GM18517 (cell line): ENCODE measurements at regions not wholly inside any gene's neighbourhood (a gene's known extent, or its start where the extent isn't known, plus 50 kb on each side); places are given as distances from the start of the nearest gene placed in this dataset.
"Not testable (repeated sequence)": the region's sequence is repeated elsewhere in the genome, so short reads cannot be mapped to it uniquely, and the experiment has no call there.

Experiments
- ATAC-seq: cut with Tn5 transposase; IDR thresholded peaks from one replicate; pipeline ENCODE4 v1.9.1; 2021; ENCODE audit warnings: mild to moderate bottlenecking, moderate library complexity; ENCODE audit not compliant: unreplicated experiment

DNA sequence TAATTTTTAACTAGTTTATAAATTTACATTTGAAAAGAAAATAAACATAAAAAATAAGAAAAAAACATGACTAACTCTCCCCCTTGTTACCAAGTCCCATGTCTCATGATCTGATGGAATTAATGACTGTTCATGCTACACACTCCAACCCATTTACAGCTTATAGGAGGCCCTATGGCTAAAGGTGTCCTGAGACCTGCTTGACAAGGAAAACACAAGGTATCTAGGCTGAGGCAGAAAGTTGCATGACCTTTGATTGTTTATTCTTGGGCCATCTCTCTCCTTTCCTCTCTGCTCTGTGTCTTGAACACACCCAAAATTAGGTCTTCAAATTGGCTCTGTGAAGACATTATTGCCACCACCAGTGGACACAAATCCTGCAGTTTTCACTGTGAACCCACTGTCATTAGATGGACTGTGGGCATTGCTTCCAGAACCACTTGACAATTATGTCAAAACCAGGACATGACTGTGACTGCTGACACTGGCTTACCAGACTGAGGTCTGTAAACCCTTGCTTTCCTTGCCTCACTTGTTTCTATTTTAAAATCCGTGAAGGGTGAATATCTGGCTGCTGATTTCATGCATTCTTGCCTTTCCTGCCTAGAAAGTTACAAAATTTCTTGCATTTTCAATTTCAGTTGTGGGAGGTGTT is 386.5 kb upstream of the SPRY2 start:
- no peak for ATAC-seq

GRCh38 chr13:80726868-80727267 is 385.9 kb upstream of the SPRY2 start:
- ATAC-seq = no peak

GRCh38 chr13:80721689-80722088 is 380.8 kb upstream of the SPRY2 start:
- ATAC-seq = no peak

DNA sequence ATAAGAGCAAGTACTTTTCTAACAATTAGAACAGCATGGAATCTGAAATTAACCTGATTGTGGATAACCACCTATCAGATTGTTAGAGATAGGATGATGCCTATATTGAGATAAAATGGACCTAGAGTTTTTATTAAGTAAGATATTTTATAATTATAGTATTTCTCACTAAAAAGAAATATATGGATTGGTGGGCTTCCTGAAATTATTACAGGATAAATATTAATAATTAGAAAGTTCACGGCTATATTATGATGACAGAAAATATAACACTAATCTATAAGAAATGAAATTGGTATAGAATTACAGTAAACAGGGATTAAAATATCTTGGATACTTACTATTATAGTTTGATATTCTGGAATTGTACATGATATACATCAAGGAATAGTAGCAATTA is 378.0 kb upstream of the SPRY2 start:
- ATAC-seq = no peak

DNA sequence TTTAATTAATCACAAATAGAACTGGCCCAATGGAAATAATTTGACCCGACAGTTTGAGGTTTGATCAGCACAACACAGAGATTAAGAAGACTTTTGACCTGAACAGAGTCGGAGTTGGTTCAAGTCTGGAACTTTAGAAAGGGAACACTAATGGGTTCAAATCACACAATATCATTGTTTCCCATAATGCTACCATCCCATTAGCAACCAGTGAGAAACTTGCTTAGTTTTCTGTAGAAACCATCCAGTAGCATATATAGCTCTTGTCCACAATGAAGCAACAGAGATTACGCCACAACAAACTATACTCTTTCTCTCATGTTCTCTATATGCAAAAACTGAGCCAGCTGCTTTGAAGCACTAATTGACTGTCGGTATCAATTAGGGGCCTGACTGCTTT is 376.9 kb upstream of the SPRY2 start:
- ATAC-seq = no peak

DNA sequence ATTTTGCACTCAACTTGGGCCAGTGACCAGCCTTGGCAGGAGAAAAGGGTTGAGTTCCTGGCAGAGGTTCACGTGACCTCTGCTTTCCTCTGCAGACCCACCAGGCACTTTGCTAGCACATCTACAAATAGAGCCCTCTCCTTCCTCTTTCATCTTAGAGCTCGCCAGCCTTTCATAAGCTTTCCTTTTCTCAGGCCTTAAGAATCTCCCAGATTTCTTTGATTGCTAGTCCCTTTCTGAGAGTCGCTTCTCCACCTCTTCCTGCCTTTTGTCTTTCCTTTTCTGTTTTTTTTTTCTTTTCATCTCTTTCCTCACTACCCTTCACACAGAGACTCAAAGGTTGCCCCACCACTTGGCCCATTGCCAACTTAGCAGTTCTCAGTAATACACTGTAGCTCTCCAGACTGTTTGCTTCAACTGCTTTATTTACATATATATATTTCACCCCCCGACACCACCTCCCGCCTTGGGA is 375.7 kb upstream of the SPRY2 start:
- ATAC-seq = no peak

DNA sequence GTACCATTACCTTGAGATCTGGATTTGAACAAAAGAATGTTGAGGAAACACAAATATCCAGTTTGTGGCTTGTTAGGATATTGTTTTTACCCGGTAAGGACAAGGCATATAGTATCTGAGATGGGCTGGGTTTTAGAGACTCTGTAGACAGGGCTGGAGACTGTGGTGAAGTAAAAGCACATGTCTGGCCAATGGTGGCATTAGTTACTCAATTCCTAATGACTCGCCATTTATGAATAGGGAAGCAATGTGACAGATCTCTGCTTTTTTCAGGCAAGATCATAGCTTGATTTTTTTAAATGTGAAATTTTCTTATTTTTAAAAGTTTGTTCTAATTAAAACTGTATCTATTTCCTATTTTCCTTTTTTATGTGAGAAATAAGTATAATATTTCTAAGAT is 371.1 kb upstream of the SPRY2 start:
- ATAC-seq = no peak

DNA sequence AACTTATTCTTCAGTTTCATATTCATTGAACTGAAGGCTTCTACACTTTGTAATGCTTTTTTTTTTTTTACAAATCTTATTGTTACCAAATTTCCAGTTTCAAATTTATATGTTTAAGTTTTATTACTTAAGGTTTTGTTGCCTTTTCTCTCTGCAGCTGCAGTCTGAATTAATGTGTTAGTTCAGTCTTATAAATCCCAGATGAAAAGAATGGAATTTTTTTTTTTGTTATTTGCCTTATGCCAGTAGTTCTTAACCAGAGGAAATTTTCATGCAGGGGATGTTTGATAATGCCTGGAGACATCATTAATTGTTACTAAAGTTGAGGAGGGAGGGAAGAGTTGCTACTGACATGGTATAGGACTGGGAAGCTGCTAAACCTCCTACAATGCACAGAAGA is 367.9 kb upstream of the SPRY2 start:
- no peak for ATAC-seq

DNA sequence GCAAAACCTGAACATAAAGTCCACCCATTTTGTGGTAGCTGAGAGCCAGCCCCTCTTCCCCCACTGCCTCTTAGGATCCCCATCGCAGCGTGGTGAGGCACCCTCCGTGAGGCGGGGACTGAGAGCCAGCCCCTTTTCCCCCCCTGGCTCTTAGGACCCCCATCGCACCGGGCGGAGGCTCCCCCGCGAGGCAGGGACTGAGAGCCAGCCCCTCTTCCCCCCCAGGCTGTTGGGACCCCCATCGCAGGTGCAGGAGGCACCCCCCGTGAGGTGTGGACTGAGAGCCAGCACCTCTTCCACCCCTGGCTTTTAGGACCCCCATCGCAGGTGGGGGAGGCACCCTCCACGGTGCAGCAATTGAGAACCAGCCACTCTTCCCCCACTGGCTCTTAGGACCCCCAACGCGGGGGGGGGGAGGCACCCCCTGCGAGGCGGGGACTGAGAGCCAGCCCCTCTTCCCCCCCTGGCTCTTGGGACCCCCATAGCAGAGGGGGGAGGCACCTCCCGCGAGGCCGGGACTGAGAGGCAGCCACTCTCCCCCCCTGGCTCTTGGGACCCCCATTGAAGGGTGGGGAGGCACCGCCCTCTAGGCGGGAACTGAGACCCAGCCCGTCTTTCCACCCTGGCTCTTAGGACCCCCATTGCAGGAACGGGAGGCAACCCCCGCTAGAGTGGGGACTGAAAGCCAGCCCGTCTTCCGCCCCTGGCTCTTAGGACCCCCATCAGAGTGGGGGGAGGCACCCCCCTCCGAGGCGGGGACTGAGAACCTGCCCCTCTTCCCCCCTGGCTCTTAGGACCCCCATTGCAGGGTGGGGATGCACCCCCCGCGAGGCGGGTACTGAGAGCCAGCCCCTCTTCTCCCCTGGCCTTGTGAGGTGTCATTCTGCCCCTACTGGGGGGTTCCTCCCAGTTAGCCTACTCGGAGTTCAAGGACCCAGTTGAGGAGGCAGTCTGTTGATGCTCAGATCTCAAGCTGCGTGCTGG is 366.4 kb upstream of the SPRY2 start:
- ATAC-seq = no peak

GRCh38 chr13:80706164-80706471 is 365.2 kb upstream of the SPRY2 start:
- no peak for ATAC-seq

DNA sequence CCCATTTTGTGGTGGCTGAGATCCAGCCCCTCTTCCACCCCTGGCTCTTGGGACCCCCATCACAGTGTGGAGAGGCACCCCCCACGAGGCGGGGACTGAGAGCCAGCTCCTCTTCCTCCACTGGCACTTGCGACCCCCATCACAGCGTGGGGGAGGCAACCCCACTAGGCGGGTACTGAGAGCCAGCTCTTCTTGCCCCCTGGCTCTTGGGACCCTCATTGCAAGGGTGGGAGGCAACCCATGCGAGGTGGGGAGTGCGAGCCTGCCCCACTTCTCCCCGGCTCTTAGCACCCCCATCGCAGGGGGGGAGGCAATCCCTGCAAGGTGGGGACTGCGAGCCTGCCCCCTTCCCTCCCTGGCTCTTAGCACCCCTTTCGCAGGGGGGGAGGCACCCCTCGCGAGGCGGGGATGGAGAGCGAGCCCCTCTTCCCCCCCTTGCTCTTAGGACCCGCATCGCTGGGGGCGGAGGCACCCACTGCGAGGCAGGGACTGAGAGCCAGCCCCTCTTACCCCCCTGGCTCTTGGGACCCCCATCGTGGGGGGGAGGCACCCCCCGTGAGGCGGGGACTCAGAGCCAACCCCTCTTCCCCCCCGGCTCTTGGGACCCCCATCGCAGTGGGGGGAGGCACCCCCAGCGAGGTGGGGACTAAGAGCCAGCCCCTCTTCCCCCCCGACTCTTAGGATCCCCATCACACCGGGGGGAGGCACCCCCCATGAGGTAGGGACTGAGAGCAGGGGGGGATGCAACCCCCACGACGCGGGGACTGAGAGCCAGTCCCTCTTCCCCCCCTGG is 364.6 kb upstream of the SPRY2 start:
- ATAC-seq = no peak

DNA sequence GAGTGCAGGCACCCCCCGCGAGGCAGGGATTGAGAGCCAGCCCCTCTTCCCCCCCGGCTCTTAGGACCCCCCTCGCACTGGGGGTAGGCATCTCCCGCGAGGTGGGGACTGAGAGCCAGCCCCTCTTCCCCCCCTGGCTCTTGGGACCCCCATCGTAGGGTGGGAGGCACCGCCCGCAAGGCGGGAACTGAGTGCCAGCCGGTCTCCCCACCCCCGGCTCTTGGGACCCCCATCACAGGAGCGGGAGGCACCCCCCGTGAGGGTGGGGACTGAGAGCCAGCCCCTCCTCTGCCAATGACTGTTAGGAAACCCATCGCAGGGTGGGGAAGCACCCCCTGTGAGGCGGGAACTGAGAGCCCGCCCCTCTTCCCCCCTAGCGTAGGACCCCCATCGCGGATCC is 363.4 kb upstream of the SPRY2 start:
- ATAC-seq = no peak

DNA sequence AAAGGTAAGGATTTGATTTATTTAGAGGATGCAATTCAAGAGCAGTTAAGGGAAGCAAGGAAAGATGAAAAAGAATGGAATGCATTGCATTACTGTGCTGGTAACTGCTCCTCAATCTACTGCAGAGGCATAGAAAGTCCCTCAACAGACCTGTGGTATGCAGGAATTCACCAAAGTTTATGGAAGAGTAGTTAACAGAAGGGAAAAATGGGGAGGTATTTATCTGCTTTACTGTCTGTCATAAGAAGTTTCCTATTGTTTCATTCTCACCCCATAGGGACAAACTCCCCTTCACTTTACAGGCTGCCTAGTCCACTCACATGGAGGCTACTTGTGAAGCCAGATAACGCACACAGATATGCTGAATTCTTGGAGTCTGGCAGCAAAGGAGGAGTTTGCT is 354.9 kb upstream of the SPRY2 start:
- ATAC-seq = no peak

GRCh38 chr13:80691814-80692213 is 350.9 kb upstream of the SPRY2 start:
- not testable (repeated sequence) for ATAC-seq

DNA sequence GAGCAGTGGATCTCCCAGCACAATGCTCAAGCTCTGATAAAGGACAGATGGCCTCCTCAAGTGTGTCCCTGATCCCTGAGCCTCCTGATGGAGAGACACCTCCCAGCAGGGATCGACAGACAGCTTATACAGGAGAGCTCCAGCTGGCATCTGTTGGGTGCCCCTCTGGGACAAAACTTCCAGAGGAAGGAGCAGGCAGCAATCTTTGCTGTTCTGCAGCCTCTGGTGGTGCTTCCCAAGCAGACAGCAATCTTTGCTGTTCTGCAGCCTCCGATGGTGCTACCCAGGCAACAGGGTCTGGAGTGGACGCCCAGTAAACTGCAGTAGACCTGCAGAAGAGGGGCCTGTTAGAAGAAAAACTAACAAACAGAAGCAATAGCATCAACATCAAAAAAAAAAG is 349.3 kb upstream of the SPRY2 start:
- no peak for ATAC-seq

- no peak for ATAC-seq
Observed at GRCh38 chr13:80688593-80688992, 347.7 kb upstream of the SPRY2 start.

- no peak for ATAC-seq
Observed at GRCh38 chr13:80685942-80686341, 345.0 kb upstream of the SPRY2 start.

DNA sequence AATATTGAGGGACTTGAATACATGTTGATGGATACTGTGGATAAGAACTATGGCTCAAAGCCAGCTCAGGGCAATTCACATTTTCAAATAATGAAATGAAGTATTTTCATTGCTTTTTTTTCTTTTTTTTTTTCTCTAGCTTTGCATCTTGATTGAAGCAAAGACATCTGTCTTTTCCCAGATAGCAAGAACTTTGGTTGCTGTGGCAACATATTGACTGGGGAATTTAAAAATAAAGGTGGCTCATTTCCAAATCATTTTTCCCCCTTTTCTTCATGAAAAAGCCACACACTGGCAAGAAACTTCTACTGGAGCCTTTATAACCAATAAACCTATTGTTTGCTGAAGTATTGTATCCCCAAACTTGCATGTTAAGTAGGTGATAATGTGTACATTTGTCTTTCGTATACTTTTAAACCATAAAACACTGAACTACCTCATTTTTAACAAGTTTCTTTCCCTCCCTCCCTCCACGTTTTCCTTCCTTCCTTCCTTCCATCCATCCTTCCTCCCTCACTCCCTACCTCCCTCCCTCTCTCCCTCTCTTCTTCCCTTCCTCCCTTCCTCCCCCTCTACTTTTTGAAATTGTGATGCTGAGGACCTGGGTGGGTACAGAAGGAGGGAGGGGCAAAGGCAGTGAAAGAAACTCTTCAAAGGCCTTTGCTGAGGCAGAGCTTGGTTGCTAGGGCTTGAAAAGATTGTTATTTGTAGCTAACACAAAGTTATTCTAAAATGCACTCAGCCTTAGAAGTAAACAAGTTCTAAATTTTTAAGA is 343.5 kb upstream of the SPRY2 start:
- ATAC-seq = no peak

DNA sequence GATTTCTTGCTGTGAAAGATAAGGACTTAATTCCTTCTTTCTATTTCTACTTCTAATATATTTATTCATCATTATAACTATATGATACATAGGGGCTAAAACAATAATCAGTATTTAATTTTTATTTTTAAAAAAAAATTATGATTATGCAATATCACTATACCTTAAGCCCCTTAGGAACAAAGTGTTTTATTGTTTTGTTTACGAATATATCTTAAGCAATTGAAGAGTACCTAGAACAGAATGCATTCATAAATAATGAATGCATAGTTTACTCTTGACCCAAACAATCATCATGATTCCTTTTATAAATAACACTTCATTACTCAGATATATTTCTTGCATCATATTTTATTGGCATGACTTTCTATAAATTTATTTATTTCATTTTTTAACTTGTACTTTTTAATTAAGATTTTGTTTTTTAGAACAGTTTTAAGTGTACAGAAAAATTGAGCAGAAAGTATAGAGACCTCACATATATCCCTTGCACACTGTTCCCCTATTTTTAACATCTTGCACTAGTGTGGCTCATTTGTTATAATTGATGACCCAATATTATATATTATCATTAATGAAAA is 339.9 kb upstream of the SPRY2 start:
- ATAC-seq = no peak

- no peak for ATAC-seq
Observed at GRCh38 chr13:80679423-80679822, 338.5 kb upstream of the SPRY2 start.
